HUES48 (cell line): ENCODE measurements at regions not wholly inside any gene's neighbourhood (a gene's known extent, or its start where the extent isn't known, plus 50 kb on each side); places are given as distances from the start of the nearest gene placed in this dataset.
"Not testable (repeated sequence)": the region's sequence is repeated elsewhere in the genome, so short reads cannot be mapped to it uniquely, and the experiment has no call there.

Source experiments
- H3K27ac ChIP-seq: one replicate; pipeline ENCODE4 v1.7.0; 2013; ENCODE audit warnings: low read depth, low read length, inconsistent platforms
- H3K27me3 ChIP-seq: 2 replicates; pipeline ENCODE4 v1.6.1; 2013; ENCODE audit warnings: mild to moderate bottlenecking, low read length; ENCODE audit not compliant: control insufficient read depth, insufficient read depth
- H3K36me3 ChIP-seq: 2 replicates; pipeline ENCODE4 v1.6.1; 2013; ENCODE audit warnings: low read length; ENCODE audit not compliant: control insufficient read depth, insufficient read depth
- H3K4me1 ChIP-seq: 2 replicates; pipeline ENCODE4 v1.6.1; 2013; ENCODE audit warnings: mild to moderate bottlenecking, low read length; ENCODE audit not compliant: control insufficient read depth, insufficient read depth
- H3K4me3 ChIP-seq: 2 replicates; pipeline ENCODE4 v1.5.1; 2013; ENCODE audit warnings: mild to moderate bottlenecking, low read depth, low read length
- H3K9ac ChIP-seq: 2 replicates; pipeline ENCODE4 v1.6.1; 2013; ENCODE audit warnings: mild to moderate bottlenecking, low read depth, low read length, moderate library complexity
- H3K9me3 ChIP-seq: 2 replicates; pipeline ENCODE4 v1.6.1; 2013; ENCODE audit warnings: low read length; ENCODE audit not compliant: control insufficient read depth, insufficient read depth

GRCh38 chr10:117790179-117790578 is 247.6 kb downstream of the EMX2 start:
- no peaks in the 10 kb centered on the region for H3K36me3 ChIP-seq
- no peak overlapping the region for H3K4me3 ChIP-seq
- no peak overlapping the region for H3K9ac ChIP-seq
- no peaks in the 10 kb centered on the region for H3K4me1 ChIP-seq
- H3K27me3 ChIP-seq: no peaks in the 10 kb centered on the region
- H3K27ac ChIP-seq: no peak overlapping the region
- H3K9me3 ChIP-seq: no peaks in the 10 kb centered on the region

GRCh38 chr10:117790621-117791020 is 248.1 kb downstream of the EMX2 start:
- Histone ChIP-seq H3K27me3 (no peaks in the 10 kb centered on the region), H3K4me1 (no peaks in the 10 kb centered on the region), H3K36me3 (no peaks in the 10 kb centered on the region)

GRCh38 chr10:117792214-117792613 is 249.7 kb downstream of the EMX2 start:
- Histone ChIP-seq H3K9ac (no peak overlapping the region), H3K27ac (no peak overlapping the region), H3K9me3 (no peaks in the 10 kb centered on the region), H3K4me3 (no peak overlapping the region), H3K36me3 (no peaks in the 10 kb centered on the region), H3K27me3 (no peaks in the 10 kb centered on the region), H3K4me1 (no peaks in the 10 kb centered on the region)

More at GRCh38 chr10:117790621-117791020, 248.1 kb downstream of the EMX2 start:
- H3K9me3 ChIP-seq: no peaks in the 10 kb centered on the region
- no peak overlapping the region for H3K4me3 ChIP-seq
- H3K9ac ChIP-seq: no peak overlapping the region
- H3K27ac ChIP-seq: no peak overlapping the region

- H3K9ac ChIP-seq: no peak overlapping the region
Observed at GRCh38 chr10:117796130-117796745, 250.5 kb downstream of the RAB11FIP2 start.

GRCh38 chr10:117797296-117797695 is 249.4 kb downstream of the RAB11FIP2 start:
- no peaks in the 10 kb centered on the region for H3K4me1 ChIP-seq
- no peak overlapping the region for H3K9ac ChIP-seq
- H3K4me3 ChIP-seq: no peak overlapping the region
- no peak overlapping the region for H3K27ac ChIP-seq
- H3K36me3 ChIP-seq: no peaks in the 10 kb centered on the region
- H3K27me3 ChIP-seq: no peaks in the 10 kb centered on the region
- no peaks in the 10 kb centered on the region for H3K9me3 ChIP-seq

More at GRCh38 chr10:117796130-117796745, 250.5 kb downstream of the RAB11FIP2 start:
- Histone ChIP-seq H3K27me3 (no peaks in the 10 kb centered on the region), H3K4me3 (no peak overlapping the region), H3K4me1 (no peaks in the 10 kb centered on the region), H3K36me3 (no peaks in the 10 kb centered on the region), H3K9me3 (no peaks in the 10 kb centered on the region), H3K27ac (no peak overlapping the region)

GRCh38 chr10:117801691-117802090 is 245.1 kb downstream of the RAB11FIP2 start:
- Histone ChIP-seq H3K36me3 (no peaks in the 10 kb centered on the region), H3K4me3 (no peak overlapping the region), H3K9ac (no peak overlapping the region), H3K4me1 (no peaks in the 10 kb centered on the region), H3K27ac (no peak overlapping the region), H3K9me3 (no peaks in the 10 kb centered on the region), H3K27me3 (no peaks in the 10 kb centered on the region)

GRCh38 chr10:117804470-117805011 is 242.2 kb downstream of the RAB11FIP2 start:
- H3K27ac ChIP-seq: no peak overlapping the region
- no peak overlapping the region for H3K9ac ChIP-seq
- H3K27me3 ChIP-seq: no peaks in the 10 kb centered on the region
- no peaks in the 10 kb centered on the region for H3K9me3 ChIP-seq
- no peaks in the 10 kb centered on the region for H3K36me3 ChIP-seq
- H3K4me3 ChIP-seq: no peak overlapping the region
- no peaks in the 10 kb centered on the region for H3K4me1 ChIP-seq

- Histone ChIP-seq H3K4me1 (no peaks in the 10 kb centered on the region), H3K9me3 (no peaks in the 10 kb centered on the region), H3K36me3 (no peaks in the 10 kb centered on the region), H3K27me3 (no peaks in the 10 kb centered on the region), H3K27ac (no peak overlapping the region), H3K4me3 (no peak overlapping the region), H3K9ac (no peak overlapping the region)
Observed at GRCh38 chr10:117805139-117805538, 241.6 kb downstream of the RAB11FIP2 start.

- Histone ChIP-seq H3K36me3 (no peaks in the 10 kb centered on the region), H3K9me3 (no peaks in the 10 kb centered on the region), H3K4me3 (no peak overlapping the region), H3K4me1 (no peaks in the 10 kb centered on the region), H3K27ac (no peak overlapping the region), H3K9ac (no peak overlapping the region), H3K27me3 (no peaks in the 10 kb centered on the region)
Observed at GRCh38 chr10:117807441-117807840, 239.3 kb downstream of the RAB11FIP2 start.

- not testable (repeated sequence) for H3K36me3 ChIP-seq, H3K27me3 ChIP-seq, H3K4me3 ChIP-seq, H3K27ac ChIP-seq, H3K9me3 ChIP-seq, H3K4me1 ChIP-seq, H3K9ac ChIP-seq
Observed at GRCh38 chr10:117815816-117816215, 230.9 kb downstream of the RAB11FIP2 start.

- no peak overlapping the region for H3K27ac ChIP-seq
- H3K36me3 ChIP-seq: no peaks in the 10 kb centered on the region
- H3K9ac ChIP-seq: no peak overlapping the region
- no peak overlapping the region for H3K4me3 ChIP-seq
- no peaks in the 10 kb centered on the region for H3K4me1 ChIP-seq
- H3K27me3 ChIP-seq: no peaks in the 10 kb centered on the region
- H3K9me3 ChIP-seq: no peaks in the 10 kb centered on the region
Observed at GRCh38 chr10:117817116-117817515, 229.6 kb downstream of the RAB11FIP2 start.
